Activated T-cell treated with anti-CD3 and anti-CD28 coated beads for 48 hours (primary cell): ENCODE measurements at regions not wholly inside any gene's neighbourhood (a gene's known extent, or its start where the extent isn't known, plus 50 kb on each side); places are given as distances from the start of the nearest gene placed in this dataset.
"Not testable (repeated sequence)": the region's sequence is repeated elsewhere in the genome, so short reads cannot be mapped to it uniquely, and the experiment has no call there.

Source experiments
- DNase-seq: peaks from one replicate; pipeline ENCODE4 v3.0.0-alpha.2; 2020; ENCODE audit warnings: low read depth

- DNase-seq: not testable (repeated sequence)
These were observed 315.5 kb downstream of the MIAT start for GRCh38 chr22:26972915-26973314.

GRCh38 chr22:26974034-26974433 lies 316.6 kb downstream of the MIAT start:
- DNase-seq: no peak

GRCh38 chr22:26974914-26975803 lies 317.8 kb downstream of the MIAT start:
- no peak for DNase-seq

GRCh38 chr22:26975865-26976264 lies 318.5 kb downstream of the MIAT start:
- DNase-seq: no peak

- DNase-seq: no peak
These were observed 320.5 kb downstream of the MIAT start for GRCh38 chr22:26977741-26978376.

GRCh38 chr22:26979294-26979693 lies 321.9 kb downstream of the MIAT start:
- no peak for DNase-seq

GRCh38 chr22:26981111-26981510 lies 323.7 kb downstream of the MIAT start:
- DNase-seq: no peak

- no peak for DNase-seq
These were observed 324.2 kb downstream of the MIAT start for GRCh38 chr22:26981541-26981940.

- DNase-seq: no peak
These were observed 325.9 kb downstream of the MIAT start for GRCh38 chr22:26983311-26983710.

- DNase-seq: no peak
These were observed 327.8 kb downstream of the MIAT start for GRCh38 chr22:26985206-26985605.

GRCh38 chr22:26985931-26986782 lies 328.8 kb downstream of the MIAT start:
- no peak for DNase-seq

- DNase-seq: no peak
These were observed 329.5 kb downstream of the MIAT start for GRCh38 chr22:26986884-26987283.

- DNase-seq: no peak
These were observed 333.3 kb downstream of the MIAT start for GRCh38 chr22:26990503-26991189.

GRCh38 chr22:26992556-26992955 lies 335.2 kb downstream of the MIAT start:
- DNase-seq: no peak

GRCh38 chr22:26993886-26994285 lies 336.5 kb downstream of the MIAT start:
- DNase-seq: no peak

- DNase-seq: no peak
These were observed 337.4 kb downstream of the MIAT start for GRCh38 chr22:26994801-26995200.

GRCh38 chr22:26995235-26995634 lies 337.8 kb downstream of the MIAT start:
- DNase-seq: no peak

GRCh38 chr22:26996154-26996553 lies 338.8 kb downstream of the MIAT start:
- DNase-seq: no peak

- DNase-seq: no peak
These were observed 340.7 kb downstream of the MIAT start for GRCh38 chr22:26998129-26998528.

GRCh38 chr22:26998716-26999115 lies 341.3 kb downstream of the MIAT start:
- DNase-seq: no peak

- no peak for DNase-seq
These were observed 345.9 kb downstream of the MIAT start for GRCh38 chr22:27003297-27003696.

GRCh38 chr22:27004434-27004833 lies 347.0 kb downstream of the MIAT start:
- no peak for DNase-seq
